ENCODE measurements at regions not wholly inside any gene's neighbourhood (a gene's known extent, or its start where the extent isn't known, plus 50 kb on each side); places are given as distances from the start of the nearest gene placed in this dataset.

- no peak for TF ChIP-seq CTCF (IDR thresholded peaks at IDR 0.05)
- no peak overlapping the region for H3K27ac ChIP-seq
- no peak overlapping the region for H3K4me3 ChIP-seq
- H3K27me3 ChIP-seq (ENCODE audit: low read depth), result no peaks in the 10 kb centered on the region
- no peaks in the 10 kb centered on the region for H3K4me1 ChIP-seq
- intact Hi-C loops (cut with DNase I), result no loop called here
- no peaks in the 10 kb centered on the region for H3K9me3 ChIP-seq
- H3K36me3 ChIP-seq, result no peaks in the 10 kb centered on the region
- DNase-seq, result no peak
- no peak for ATAC-seq
Observed at GRCh38 chr1:186557147-186557777, 96.3 kb upstream of the PDC start.

GRCh38 chr1:186550832-186551231 is 89.9 kb upstream of the PDC start:
- H3K27me3 ChIP-seq (ENCODE audit: low read depth), result no peaks in the 10 kb centered on the region
- DNase-seq (no peak), ATAC-seq (no peak)
- H3K27ac ChIP-seq, result no peak overlapping the region
- H3K4me1 ChIP-seq, result no peaks in the 10 kb centered on the region
- peaks cover 8% of the 10 kb centered on the region for H3K9me3 ChIP-seq
- H3K36me3 ChIP-seq, result no peaks in the 10 kb centered on the region
- H3K4me3 ChIP-seq, result no peak overlapping the region
- intact Hi-C loops (cut with DNase I), result no loop called here
- TF ChIP-seq CTCF (IDR thresholded peaks at IDR 0.05), result no peak

GRCh38 chr1:186541003-186541402 is 80.1 kb upstream of the PDC start:
- H3K4me3 ChIP-seq, result no peak overlapping the region
- DNase-seq (no peak), ATAC-seq (peak in 1 of 2 donors; percentile 48)
- TF ChIP-seq CTCF (IDR thresholded peaks at IDR 0.05), result no peak
- no peaks in the 10 kb centered on the region for H3K36me3 ChIP-seq
- H3K9me3 ChIP-seq, result peaks cover 16% of the 10 kb centered on the region
- intact Hi-C loops (cut with DNase I), result no loop called here
- H3K27me3 ChIP-seq (ENCODE audit: low read depth), result no peaks in the 10 kb centered on the region
- peaks cover 6% of the 10 kb centered on the region for H3K4me1 ChIP-seq
- no peak overlapping the region for H3K27ac ChIP-seq

- DNase-seq (no peak), ATAC-seq (no peak)
- Histone ChIP-seq H3K9me3 (peaks cover 16% of the 10 kb centered on the region), H3K36me3 (no peaks in the 10 kb centered on the region), H3K4me3 (no peak overlapping the region), H3K4me1 (peaks cover 7% of the 10 kb centered on the region), H3K27ac (no peak overlapping the region), H3K27me3 (ENCODE audit: low read depth) (no peaks in the 10 kb centered on the region)
- intact Hi-C loops (cut with DNase I), result no loop called here
- TF ChIP-seq CTCF (IDR thresholded peaks at IDR 0.05), result no peak
Observed at GRCh38 chr1:186540521-186540920, 79.6 kb upstream of the PDC start.

GRCh38 chr1:186536273-186536890 is 75.5 kb upstream of the PDC start:
- Histone ChIP-seq H3K36me3 (no peaks in the 10 kb centered on the region), H3K4me1 (peaks cover 7% of the 10 kb centered on the region), H3K27me3 (ENCODE audit: low read depth) (no peaks in the 10 kb centered on the region), H3K4me3 (no peak overlapping the region), H3K9me3 (no peaks in the 10 kb centered on the region), H3K27ac (no peak overlapping the region)
- intact Hi-C loops (cut with DNase I), result no loop called here
- no peak for TF ChIP-seq CTCF (IDR thresholded peaks at IDR 0.05)
- DNase-seq, result no peak
- peak in 1 of 2 donors; percentile 39 for ATAC-seq

All from lower lobe of right lung (tissue), 2 donors.